ENCODE measurements at regions not wholly inside any gene's neighbourhood (a gene's known extent, or its start where the extent isn't known, plus 50 kb on each side); places are given as distances from the start of the nearest gene placed in this dataset.

- Histone ChIP-seq H3K27ac (ENCODE audit: low read depth in 1 of 2, low read length in 2 of 2) (no peak overlapping the region), H3K4me1 (ENCODE audit: control insufficient read depth in 1 of 2, insufficient read depth in 2 of 2, low read length in 2 of 2) (peaks cover 0 to 2% of the 10 kb centered on the region in 2 donors), H3K4me3 (ENCODE audit: low read length in 2 of 2) (no peak overlapping the region), H3K36me3 (ENCODE audit: control insufficient read depth in 1 of 2, insufficient read depth in 2 of 2, low read length in 1 of 2) (no peaks in the 10 kb centered on the region), H3K9me3 (ENCODE audit: control insufficient read depth, low read length) (no peaks in the 10 kb centered on the region), H3K27me3 (ENCODE audit: control insufficient read depth in 1 of 2, insufficient read depth in 2 of 2, low read length in 1 of 2) (no peaks in the 10 kb centered on the region)
- WGBS, 2 donors, result 56 to 62% methylated on average over 3 of the region's 3 CpGs
- intact Hi-C loops (cut with DNase I), result no loop called here
- ATAC-seq (ENCODE audit: low FRiP score) (no peak), DNase-seq (no peak)
These were observed 1399.4 kb downstream of the EFNB2 start for GRCh38 chr13:105135852-105136615.

DNA sequence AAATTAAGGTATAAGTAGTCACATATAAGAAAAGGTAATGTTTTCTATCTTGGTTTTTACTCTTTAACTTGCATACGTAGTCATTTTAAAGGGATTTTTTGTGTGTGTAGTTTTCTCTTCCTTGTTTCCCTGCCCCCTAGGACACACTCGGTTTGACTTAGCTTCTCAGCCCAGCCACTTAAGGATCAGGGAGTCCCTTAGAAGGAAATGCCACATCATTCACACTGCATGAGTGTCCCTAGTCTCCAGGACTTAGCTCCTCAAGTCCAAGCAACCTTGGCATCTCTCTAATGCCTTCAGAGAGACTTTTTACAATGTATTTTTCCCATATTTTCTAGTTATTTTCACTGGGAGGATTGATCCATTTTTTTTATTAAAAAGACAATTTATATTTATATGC, 1407.7 kb downstream of the EFNB2 start:
- H3K27me3 ChIP-seq (ENCODE audit: control insufficient read depth in 1 of 2, insufficient read depth in 2 of 2, low read length in 1 of 2), result no peaks in the 10 kb centered on the region
- intact Hi-C loops (cut with DNase I), result no loop called here
- no peak overlapping the region for H3K27ac ChIP-seq (ENCODE audit: low read depth in 1 of 2, low read length in 2 of 2)
- ATAC-seq (ENCODE audit: low FRiP score) (no peak), DNase-seq (no peak)
- WGBS, 2 donors, result 53 to 55% methylated on average over 2 of the region's 2 CpGs
- no peaks in the 10 kb centered on the region for H3K36me3 ChIP-seq (ENCODE audit: control insufficient read depth in 1 of 2, insufficient read depth in 2 of 2, low read length in 1 of 2)
- H3K9me3 ChIP-seq (ENCODE audit: control insufficient read depth, low read length), result no peaks in the 10 kb centered on the region
- no peaks in the 10 kb centered on the region for H3K4me1 ChIP-seq (ENCODE audit: control insufficient read depth in 1 of 2, insufficient read depth in 2 of 2, low read length in 2 of 2)
- no peak overlapping the region for H3K4me3 ChIP-seq (ENCODE audit: low read length in 2 of 2)

DNA sequence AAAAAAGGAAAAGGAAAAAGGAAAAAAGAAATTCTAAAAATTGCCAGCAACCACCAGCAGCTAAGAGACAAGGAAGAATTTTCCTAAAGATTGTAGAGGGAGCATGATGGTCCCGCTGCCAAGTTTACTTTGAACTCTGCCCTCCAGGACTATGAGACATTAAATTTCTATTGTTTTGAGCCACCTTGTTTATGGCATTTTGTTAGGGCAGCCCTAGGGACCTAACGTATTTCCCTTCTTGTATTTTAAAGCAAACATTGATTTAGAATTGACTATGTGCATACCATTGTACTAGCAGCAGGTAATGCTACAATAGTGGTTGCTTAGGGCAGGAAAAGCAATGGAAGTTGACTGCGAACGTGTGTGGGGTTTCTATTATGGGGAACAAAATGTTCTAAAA, 1414.2 kb downstream of the EFNB2 start:
- WGBS, 2 donors, result 83 to 87% methylated on average over 4 of the region's 4 CpGs
- Histone ChIP-seq H3K27ac (ENCODE audit: low read depth in 1 of 2, low read length in 2 of 2) (no peak overlapping the region), H3K4me1 (ENCODE audit: control insufficient read depth in 1 of 2, insufficient read depth in 2 of 2, low read length in 2 of 2) (no peaks in the 10 kb centered on the region), H3K36me3 (ENCODE audit: control insufficient read depth in 1 of 2, insufficient read depth in 2 of 2, low read length in 1 of 2) (no peaks in the 10 kb centered on the region), H3K4me3 (ENCODE audit: low read length in 2 of 2) (no peak overlapping the region), H3K27me3 (ENCODE audit: control insufficient read depth in 1 of 2, insufficient read depth in 2 of 2, low read length in 1 of 2) (no peaks in the 10 kb centered on the region), H3K9me3 (ENCODE audit: control insufficient read depth, low read length) (no peaks in the 10 kb centered on the region)
- DNase-seq (no peak), ATAC-seq (ENCODE audit: low FRiP score) (no peak)
- intact Hi-C loops (cut with DNase I), result no loop called here

GRCh38 chr13:105118426-105118985, 1417.0 kb downstream of the EFNB2 start:
- Histone ChIP-seq H3K9me3 (ENCODE audit: control insufficient read depth, low read length) (peaks cover 1% of the 10 kb centered on the region), H3K27ac (ENCODE audit: low read depth in 1 of 2, low read length in 2 of 2) (no peak overlapping the region), H3K4me3 (ENCODE audit: low read length in 2 of 2) (no peak overlapping the region), H3K4me1 (ENCODE audit: control insufficient read depth in 1 of 2, insufficient read depth in 2 of 2, low read length in 2 of 2) (no peaks in the 10 kb centered on the region), H3K27me3 (ENCODE audit: control insufficient read depth in 1 of 2, insufficient read depth in 2 of 2, low read length in 1 of 2) (no peaks in the 10 kb centered on the region), H3K36me3 (ENCODE audit: control insufficient read depth in 1 of 2, insufficient read depth in 2 of 2, low read length in 1 of 2) (no peaks in the 10 kb centered on the region)
- ATAC-seq (ENCODE audit: low FRiP score) (no peak), DNase-seq (no peak)
- intact Hi-C loops (cut with DNase I), result no loop called here

DNA sequence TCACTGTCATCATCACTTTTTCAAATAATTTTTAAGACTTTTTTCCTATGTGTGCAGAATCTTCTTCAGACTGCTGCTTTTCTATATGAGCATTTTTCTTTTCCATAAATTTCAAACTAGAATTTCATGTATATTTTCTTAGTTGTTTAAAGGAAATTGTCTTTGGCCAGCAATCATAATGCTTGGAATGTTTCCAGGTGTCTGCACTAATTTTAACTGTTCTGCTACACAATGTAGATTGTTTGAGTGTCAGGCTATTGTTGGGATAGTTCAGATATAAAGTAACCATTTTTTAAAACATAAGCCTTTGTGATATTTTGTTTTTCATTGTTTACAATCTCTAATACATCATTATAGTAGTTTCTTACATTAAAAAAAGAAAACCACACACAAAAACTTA, 1418.5 kb downstream of the EFNB2 start:
- Histone ChIP-seq H3K4me3 (ENCODE audit: low read length in 2 of 2) (no peak overlapping the region), H3K27me3 (ENCODE audit: control insufficient read depth in 1 of 2, insufficient read depth in 2 of 2, low read length in 1 of 2) (no peaks in the 10 kb centered on the region), H3K9me3 (ENCODE audit: control insufficient read depth, low read length) (peaks cover 1% of the 10 kb centered on the region), H3K36me3 (ENCODE audit: control insufficient read depth in 1 of 2, insufficient read depth in 2 of 2, low read length in 1 of 2) (no peaks in the 10 kb centered on the region), H3K4me1 (ENCODE audit: control insufficient read depth in 1 of 2, insufficient read depth in 2 of 2, low read length in 2 of 2) (no peaks in the 10 kb centered on the region), H3K27ac (ENCODE audit: low read depth in 1 of 2, low read length in 2 of 2) (no peak overlapping the region)
- DNase-seq (no peak), ATAC-seq (ENCODE audit: low FRiP score) (no peak)
- intact Hi-C loops (cut with DNase I), result no loop called here

GRCh38 chr13:105112561-105112960, 1422.9 kb downstream of the EFNB2 start:
- intact Hi-C loops (cut with DNase I), result no loop called here
- no peaks in the 10 kb centered on the region for H3K27me3 ChIP-seq (ENCODE audit: control insufficient read depth in 1 of 2, insufficient read depth in 2 of 2, low read length in 1 of 2)
- no peak overlapping the region for H3K4me3 ChIP-seq (ENCODE audit: low read length in 2 of 2)
- WGBS, 2 donors, result 97% methylated on average over 4 of the region's 4 CpGs
- no peaks in the 10 kb centered on the region for H3K36me3 ChIP-seq (ENCODE audit: control insufficient read depth in 1 of 2, insufficient read depth in 2 of 2, low read length in 1 of 2)
- peaks cover 1% of the 10 kb centered on the region for H3K9me3 ChIP-seq (ENCODE audit: control insufficient read depth, low read length)
- H3K4me1 ChIP-seq (ENCODE audit: control insufficient read depth in 1 of 2, insufficient read depth in 2 of 2, low read length in 2 of 2), result no peaks in the 10 kb centered on the region
- DNase-seq (no peak), ATAC-seq (ENCODE audit: low FRiP score) (no peak)
- H3K27ac ChIP-seq (ENCODE audit: low read depth in 1 of 2, low read length in 2 of 2), result no peak overlapping the region

DNA sequence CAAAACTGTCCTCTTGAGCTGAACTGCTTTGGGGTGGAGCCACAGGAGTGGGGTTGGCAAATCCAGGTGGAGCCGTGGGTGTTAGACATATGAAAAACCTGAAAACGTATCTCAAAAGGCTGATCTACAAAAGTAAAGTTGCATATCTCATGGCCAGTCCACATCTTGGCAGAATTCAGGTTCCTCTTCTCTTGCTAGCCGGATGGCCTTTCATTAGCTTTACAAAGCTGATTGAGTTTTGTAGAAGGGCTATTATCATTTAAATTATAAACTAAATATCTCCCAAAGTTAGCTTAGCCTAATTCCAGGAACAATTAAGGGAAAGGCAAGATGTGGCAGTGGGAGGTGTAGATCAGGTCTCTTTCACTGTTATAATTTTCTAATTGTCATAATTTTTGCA, 1427.7 kb downstream of the EFNB2 start:
- WGBS, 2 donors, result 89 to 95% methylated on average over 3 of the region's 3 CpGs
- intact Hi-C loops (cut with DNase I), result no loop called here

GRCh38 chr13:105105471-105105870, 1430.0 kb downstream of the EFNB2 start:
- no peaks in the 10 kb centered on the region for H3K4me1 ChIP-seq (ENCODE audit: control insufficient read depth in 1 of 2, insufficient read depth in 2 of 2, low read length in 2 of 2)
- H3K27me3 ChIP-seq (ENCODE audit: control insufficient read depth in 1 of 2, insufficient read depth in 2 of 2, low read length in 1 of 2), result no peaks in the 10 kb centered on the region
- ATAC-seq (ENCODE audit: low FRiP score) (no peak), DNase-seq (no peak)
- no peaks in the 10 kb centered on the region for H3K9me3 ChIP-seq (ENCODE audit: control insufficient read depth, low read length)
- no peak overlapping the region for H3K27ac ChIP-seq (ENCODE audit: low read depth in 1 of 2, low read length in 2 of 2)
- no peak overlapping the region for H3K4me3 ChIP-seq (ENCODE audit: low read length in 2 of 2)
- WGBS, 2 donors, result 91 to 94% methylated on average over 4 of the region's 4 CpGs
- no peaks in the 10 kb centered on the region for H3K36me3 ChIP-seq (ENCODE audit: control insufficient read depth in 1 of 2, insufficient read depth in 2 of 2, low read length in 1 of 2)
- intact Hi-C loops (cut with DNase I), result no loop called here

More for the DNA sequence above, 1427.7 kb downstream of the EFNB2 start:
- Histone ChIP-seq H3K9me3 (ENCODE audit: control insufficient read depth, low read length) (no peaks in the 10 kb centered on the region), H3K4me1 (ENCODE audit: control insufficient read depth in 1 of 2, insufficient read depth in 2 of 2, low read length in 2 of 2) (no peaks in the 10 kb centered on the region), H3K36me3 (ENCODE audit: control insufficient read depth in 1 of 2, insufficient read depth in 2 of 2, low read length in 1 of 2) (no peaks in the 10 kb centered on the region), H3K4me3 (ENCODE audit: low read length in 2 of 2) (no peak overlapping the region), H3K27me3 (ENCODE audit: control insufficient read depth in 1 of 2, insufficient read depth in 2 of 2, low read length in 1 of 2) (no peaks in the 10 kb centered on the region), H3K27ac (ENCODE audit: low read depth in 1 of 2, low read length in 2 of 2) (no peak overlapping the region)
- ATAC-seq (ENCODE audit: low FRiP score), result no peak
- DNase-seq, result no peak

DNA sequence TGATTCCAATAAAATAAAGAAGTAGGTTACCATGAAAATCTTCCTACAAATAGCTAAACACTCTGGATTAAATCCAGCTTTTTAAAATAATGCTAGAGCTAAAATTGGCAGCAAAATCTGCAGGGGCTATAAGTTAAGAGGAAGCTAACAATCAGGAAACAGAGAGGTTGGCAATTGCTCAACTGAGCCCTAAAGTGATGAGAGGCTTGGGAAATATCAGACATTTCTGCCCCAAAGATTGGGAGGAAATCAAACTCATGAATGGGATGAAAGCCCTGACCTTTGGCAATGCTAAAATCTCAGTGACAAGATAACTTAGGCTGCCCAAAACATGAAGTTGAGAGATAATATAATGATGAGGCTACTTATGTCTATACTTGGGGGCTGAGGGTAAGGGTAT, 1437.9 kb downstream of the EFNB2 start:
- intact Hi-C loops (cut with DNase I), result no loop called here
- no peak for DNase-seq
- no peak for ATAC-seq (ENCODE audit: low FRiP score)
- Histone ChIP-seq H3K27me3 (ENCODE audit: control insufficient read depth in 1 of 2, insufficient read depth in 2 of 2, low read length in 1 of 2) (no peaks in the 10 kb centered on the region), H3K27ac (ENCODE audit: low read depth in 1 of 2, low read length in 2 of 2) (no peak overlapping the region), H3K9me3 (ENCODE audit: control insufficient read depth, low read length) (no peaks in the 10 kb centered on the region), H3K36me3 (ENCODE audit: control insufficient read depth in 1 of 2, insufficient read depth in 2 of 2, low read length in 1 of 2) (no peaks in the 10 kb centered on the region), H3K4me3 (ENCODE audit: low read length in 2 of 2) (no peak overlapping the region), H3K4me1 (ENCODE audit: control insufficient read depth in 1 of 2, insufficient read depth in 2 of 2, low read length in 2 of 2) (no peaks in the 10 kb centered on the region)

Data from aorta (tissue), 5 donors.